Retinal pigment epithelial cell (primary cell): ENCODE measurements at regions not wholly inside any gene's neighbourhood (a gene's known extent, or its start where the extent isn't known, plus 50 kb on each side); places are given as distances from the start of the nearest gene placed in this dataset.

Source experiments
- DNase-seq: peaks from one replicate; pipeline ENCODE4 v3.0.0-alpha.2; 2010; ENCODE audit warnings: low read depth
- H3K4me3 ChIP-seq: 2 replicates; pipeline ENCODE4 v1.5.1; 2011; ENCODE audit warnings: mild to moderate bottlenecking, low read length, control low read depth, moderate library complexity
- TF ChIP-seq, protein P1 (sequence below): conservative IDR thresholded peaks from 2 replicates; pipeline ENCODE4 v1.5.1; 2011; ENCODE audit warnings: low read depth, low read length, control low read depth, inconsistent platforms

DNA sequence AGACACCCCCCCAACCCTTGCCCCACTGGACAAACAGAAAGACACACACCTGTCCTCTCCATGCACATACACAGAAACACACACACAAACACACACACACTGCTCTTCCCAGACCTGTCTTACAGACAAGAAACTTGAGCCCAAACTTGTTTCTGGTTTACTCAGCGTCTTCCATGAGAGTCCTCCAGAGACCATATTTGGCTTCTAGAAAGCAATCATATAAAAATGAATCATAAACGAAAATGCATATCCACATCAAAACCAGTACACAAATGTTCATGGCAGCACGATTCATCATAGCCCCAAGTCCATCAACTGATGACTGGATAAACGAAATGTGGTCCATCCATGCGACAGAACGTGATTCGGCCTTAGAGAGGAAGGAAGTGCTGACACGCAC is 84.2 kb upstream of the ASAP2 start:
- H3K4me3 ChIP-seq: no peak overlapping the region
- DNase-seq: no peak
- TF ChIP-seq, protein P1, sequence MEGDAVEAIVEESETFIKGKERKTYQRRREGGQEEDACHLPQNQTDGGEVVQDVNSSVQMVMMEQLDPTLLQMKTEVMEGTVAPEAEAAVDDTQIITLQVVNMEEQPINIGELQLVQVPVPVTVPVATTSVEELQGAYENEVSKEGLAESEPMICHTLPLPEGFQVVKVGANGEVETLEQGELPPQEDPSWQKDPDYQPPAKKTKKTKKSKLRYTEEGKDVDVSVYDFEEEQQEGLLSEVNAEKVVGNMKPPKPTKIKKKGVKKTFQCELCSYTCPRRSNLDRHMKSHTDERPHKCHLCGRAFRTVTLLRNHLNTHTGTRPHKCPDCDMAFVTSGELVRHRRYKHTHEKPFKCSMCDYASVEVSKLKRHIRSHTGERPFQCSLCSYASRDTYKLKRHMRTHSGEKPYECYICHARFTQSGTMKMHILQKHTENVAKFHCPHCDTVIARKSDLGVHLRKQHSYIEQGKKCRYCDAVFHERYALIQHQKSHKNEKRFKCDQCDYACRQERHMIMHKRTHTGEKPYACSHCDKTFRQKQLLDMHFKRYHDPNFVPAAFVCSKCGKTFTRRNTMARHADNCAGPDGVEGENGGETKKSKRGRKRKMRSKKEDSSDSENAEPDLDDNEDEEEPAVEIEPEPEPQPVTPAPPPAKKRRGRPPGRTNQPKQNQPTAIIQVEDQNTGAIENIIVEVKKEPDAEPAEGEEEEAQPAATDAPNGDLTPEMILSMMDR: no peak

DNA sequence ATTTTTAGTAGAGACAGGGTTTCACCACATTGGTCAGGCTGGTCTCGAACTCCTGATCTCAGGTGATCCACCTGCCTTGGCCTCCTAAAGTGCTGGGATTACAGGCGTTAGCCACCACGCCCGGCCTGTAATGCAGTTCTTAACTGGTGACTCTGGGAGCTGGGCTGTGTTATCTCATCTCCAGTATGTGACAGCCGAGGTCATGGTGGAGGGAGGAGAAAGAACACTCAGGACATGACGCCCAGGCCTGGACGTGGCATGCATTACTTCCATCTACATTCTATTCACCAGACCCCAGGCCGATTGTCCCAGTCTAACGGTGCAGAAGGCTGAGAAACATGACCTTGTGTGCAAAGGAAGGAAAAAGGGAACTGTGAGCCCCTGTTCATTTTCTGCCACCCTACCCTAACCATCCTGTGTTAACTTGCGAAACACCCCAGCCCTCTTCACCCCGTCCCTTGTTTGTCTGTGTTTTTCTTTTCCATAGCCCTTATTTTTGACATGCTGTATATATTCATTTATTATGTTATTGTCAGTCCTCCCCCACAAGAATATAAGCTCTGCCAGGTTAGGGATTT is 88.1 kb upstream of the ASAP2 start:
- no peak for DNase-seq
- TF ChIP-seq, protein P1: no peak

DNA sequence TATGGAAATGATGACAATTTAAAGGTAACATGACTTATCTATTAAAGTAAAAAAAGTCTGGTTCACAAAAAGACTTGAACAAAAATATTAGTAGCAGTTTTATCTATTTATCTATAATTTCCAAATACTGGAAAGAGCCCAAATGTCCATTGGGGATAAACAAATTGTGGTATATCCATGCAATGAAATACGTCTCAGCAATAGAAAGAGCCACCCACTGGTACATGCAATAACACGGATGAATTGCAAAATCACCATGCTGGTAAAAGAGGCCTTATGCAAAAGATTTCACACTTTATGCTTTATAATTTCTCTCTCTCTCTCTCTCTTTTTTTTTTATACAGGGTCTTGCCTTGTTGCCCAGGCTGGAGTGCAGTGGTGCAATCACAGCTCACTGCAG is 91.4 kb upstream of the ASAP2 start:
- TF ChIP-seq, protein P1: no peak
- no peak for DNase-seq
- no peak overlapping the region for H3K4me3 ChIP-seq

More for the DNA sequence above, 88.1 kb upstream of the ASAP2 start:
- H3K4me3 ChIP-seq: no peak overlapping the region

DNA sequence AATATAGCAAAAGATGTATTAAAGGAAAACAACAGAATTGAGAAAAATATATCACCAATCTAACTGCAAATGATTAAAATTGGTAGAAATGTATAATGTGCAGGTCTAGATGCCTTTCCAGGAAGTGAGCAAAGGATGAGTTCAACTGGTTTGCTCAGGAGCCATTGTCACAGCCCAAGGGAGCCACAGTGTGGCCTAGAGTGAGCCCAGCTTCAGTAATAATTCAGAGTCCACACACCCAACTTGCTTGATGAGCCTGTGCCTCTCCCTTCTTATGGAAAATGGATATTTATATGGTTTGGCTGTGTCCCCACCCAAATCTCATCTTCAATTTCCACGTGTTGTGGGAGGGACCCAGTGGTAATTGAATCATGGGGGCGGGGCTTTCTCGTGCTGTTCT is 92.2 kb upstream of the ASAP2 start:
- no peak for DNase-seq
- TF ChIP-seq, protein P1: no peak
- H3K4me3 ChIP-seq: no peak overlapping the region

DNA sequence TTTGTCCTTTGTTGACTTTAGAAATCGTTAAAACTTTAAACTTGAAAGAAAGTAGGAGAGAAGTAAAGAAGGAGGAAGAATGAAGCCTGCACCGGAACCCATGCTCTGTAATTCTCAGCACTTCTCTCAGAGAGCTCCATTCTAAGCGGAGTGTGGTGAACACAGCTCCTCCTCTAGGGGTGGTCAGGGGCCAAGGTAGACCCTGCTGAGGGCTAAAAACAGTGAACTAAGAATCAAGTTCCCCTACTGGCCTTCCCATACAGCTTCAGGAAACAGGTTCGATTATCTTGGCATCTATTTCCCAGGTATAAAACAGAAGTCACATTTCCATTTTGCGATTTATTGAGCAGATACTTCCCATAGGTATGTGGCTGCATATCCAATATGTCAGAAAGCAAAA is 92.7 kb upstream of the ASAP2 start:
- TF ChIP-seq, protein P1: no peak
- no peak overlapping the region for H3K4me3 ChIP-seq
- DNase-seq: no peak

DNA sequence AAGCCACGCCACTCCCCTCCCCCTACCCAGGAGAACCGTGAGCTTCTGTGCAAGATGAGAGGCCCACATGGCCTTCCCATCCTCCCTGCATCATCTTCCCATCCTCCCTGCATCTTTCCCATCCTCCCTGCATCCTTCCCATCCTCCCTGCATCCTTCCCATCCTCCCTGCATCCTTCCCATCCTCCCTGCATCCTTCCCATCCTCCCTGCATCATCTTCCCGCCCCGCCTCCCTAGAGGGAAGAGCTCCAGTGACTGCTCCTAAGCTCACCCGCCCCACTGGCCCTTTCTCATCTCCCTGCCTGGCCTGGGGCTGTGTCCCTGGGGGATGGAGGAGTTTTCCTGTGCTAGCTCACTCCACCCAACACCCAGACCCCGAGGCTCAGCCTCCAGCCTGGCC is 93.3 kb upstream of the ASAP2 start:
- DNase-seq: no peak
- no peak overlapping the region for H3K4me3 ChIP-seq
- TF ChIP-seq, protein P1: no peak

DNA sequence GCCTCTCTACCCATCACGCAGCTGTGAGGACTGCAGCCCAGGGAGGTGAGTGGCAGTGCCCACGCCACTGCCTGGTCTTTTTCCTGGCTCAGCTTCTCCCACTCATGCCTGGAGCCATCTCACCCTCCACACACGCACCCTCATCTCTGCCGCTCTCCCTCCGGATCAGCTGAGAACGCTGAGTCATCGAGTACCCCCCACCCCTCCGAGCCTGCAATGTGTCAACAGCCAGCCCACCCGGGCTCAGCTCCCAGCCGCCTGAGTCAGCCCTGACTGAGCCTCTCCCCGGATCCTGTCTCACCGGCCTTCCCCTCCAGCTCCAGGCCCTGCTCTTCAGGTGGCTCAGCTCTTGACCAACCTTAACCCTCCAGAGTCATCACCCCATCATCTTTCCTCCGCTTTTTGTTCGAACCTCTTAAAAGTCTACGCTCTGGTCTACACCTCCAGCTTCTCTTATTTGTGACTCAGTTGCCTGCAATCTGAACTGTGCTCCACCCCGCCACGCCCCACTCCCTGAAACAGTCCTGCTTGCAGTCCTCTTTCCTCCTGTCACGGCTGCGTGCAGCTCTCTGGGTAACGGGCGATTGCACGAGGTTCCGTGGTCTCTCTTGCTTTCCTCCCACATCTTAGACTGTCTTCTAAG is 94.4 kb upstream of the ASAP2 start:
- DNase-seq: peak; percentile 76
- TF ChIP-seq, protein P1: no peak
- H3K4me3 ChIP-seq: no peak overlapping the region
